ENCODE measurements at regions not wholly inside any gene's neighbourhood (a gene's known extent, or its start where the extent isn't known, plus 50 kb on each side); places are given as distances from the start of the nearest gene placed in this dataset.
A peak's percentile ranks its signal among the peaks of the same experiment; 100 is the strongest.

GRCh38 chr5:174511714-174512253 is 212.6 kb upstream of the MSX2 start:
- H3K9me3 Mint-ChIP-seq: peaks cover 0 to 6% (median 3%) of the 10 kb centered on the region in 5 donors
- no peak overlapping the region for H3K27ac Mint-ChIP-seq
- no peaks in the 10 kb centered on the region for H3K9me3 ChIP-seq (ENCODE audit: low read length)
- CTCF ChIA-PET: no interaction called here
- H3K4me1 ChIP-seq (ENCODE audit: insufficient read depth, low read length): no peaks in the 10 kb centered on the region
- H3K36me3 Mint-ChIP-seq: no peaks in the 10 kb centered on the region
- POLR2A ChIA-PET: no interaction called here
- DNase-seq: no peak
- no peak overlapping the region for H3K4me3 ChIP-seq (ENCODE audit: low read length)
- H3K27ac ChIP-seq (ENCODE audit: low read depth, low read length): no peak overlapping the region
- H3K4me1 Mint-ChIP-seq: no peaks in the 10 kb centered on the region
- H3K4me3 Mint-ChIP-seq: no peak overlapping the region
- no peaks in the 10 kb centered on the region for H3K27me3 ChIP-seq (ENCODE audit: insufficient read depth, low read length, poor library complexity, severe bottlenecking)
- H3K27me3 Mint-ChIP-seq: no peaks in the 10 kb centered on the region
- H3K36me3 ChIP-seq (ENCODE audit: insufficient read depth, low read length): no peaks in the 10 kb centered on the region

- no peaks in the 10 kb centered on the region for H3K4me1 Mint-ChIP-seq
- no peak for DNase-seq
- ChIA-PET POLR2A (no interaction called here), CTCF (no interaction called here)
- Histone ChIP-seq H3K9me3 (ENCODE audit: low read length) (no peaks in the 10 kb centered on the region), H3K27me3 (ENCODE audit: insufficient read depth, low read length, poor library complexity, severe bottlenecking) (no peaks in the 10 kb centered on the region), H3K4me1 (ENCODE audit: insufficient read depth, low read length) (no peaks in the 10 kb centered on the region), H3K4me3 (ENCODE audit: low read length) (no peak overlapping the region), H3K27ac (ENCODE audit: low read depth, low read length) (no peak overlapping the region), H3K36me3 (ENCODE audit: insufficient read depth, low read length) (no peaks in the 10 kb centered on the region)
- peaks cover 0 to 6% (median 5%) of the 10 kb centered on the region in 5 donors for H3K9me3 Mint-ChIP-seq
- peaks cover 0 to 4% of the 10 kb centered on the region in 2 donors for H3K27me3 Mint-ChIP-seq
- no peaks in the 10 kb centered on the region for H3K36me3 Mint-ChIP-seq
- H3K27ac Mint-ChIP-seq: no peak overlapping the region
- no peak overlapping the region for H3K4me3 Mint-ChIP-seq
Observed at GRCh38 chr5:174514325-174514724, 210.1 kb upstream of the MSX2 start.

GRCh38 chr5:174514983-174515394 is 209.4 kb upstream of the MSX2 start:
- DNase-seq: no peak
- H3K36me3 Mint-ChIP-seq: no peaks in the 10 kb centered on the region
- no peak overlapping the region for H3K27ac Mint-ChIP-seq
- peaks cover 0 to 4% of the 10 kb centered on the region in 2 donors for H3K27me3 Mint-ChIP-seq
- H3K9me3 Mint-ChIP-seq: peaks cover 0 to 6% (median 5%) of the 10 kb centered on the region in 5 donors
- H3K27ac ChIP-seq (ENCODE audit: low read depth, low read length): no peak overlapping the region
- H3K4me3 ChIP-seq (ENCODE audit: low read length): no peak overlapping the region
- H3K4me1 Mint-ChIP-seq: no peaks in the 10 kb centered on the region
- no peaks in the 10 kb centered on the region for H3K27me3 ChIP-seq (ENCODE audit: insufficient read depth, low read length, poor library complexity, severe bottlenecking)
- no peaks in the 10 kb centered on the region for H3K4me1 ChIP-seq (ENCODE audit: insufficient read depth, low read length)
- H3K9me3 ChIP-seq (ENCODE audit: low read length): no peaks in the 10 kb centered on the region
- ChIA-PET POLR2A (no interaction called here), CTCF (no interaction called here)
- no peak overlapping the region for H3K4me3 Mint-ChIP-seq
- no peaks in the 10 kb centered on the region for H3K36me3 ChIP-seq (ENCODE audit: insufficient read depth, low read length)

- H3K4me3 Mint-ChIP-seq: no peak overlapping the region
- Histone ChIP-seq H3K4me1 (ENCODE audit: insufficient read depth, low read length) (no peaks in the 10 kb centered on the region), H3K9me3 (ENCODE audit: low read length) (no peaks in the 10 kb centered on the region), H3K27ac (ENCODE audit: low read depth, low read length) (no peak overlapping the region), H3K36me3 (ENCODE audit: insufficient read depth, low read length) (no peaks in the 10 kb centered on the region), H3K4me3 (ENCODE audit: low read length) (no peak overlapping the region), H3K27me3 (ENCODE audit: insufficient read depth, low read length, poor library complexity, severe bottlenecking) (no peaks in the 10 kb centered on the region)
- no peak for DNase-seq
- H3K4me1 Mint-ChIP-seq: no peaks in the 10 kb centered on the region
- H3K36me3 Mint-ChIP-seq: no peaks in the 10 kb centered on the region
- POLR2A ChIA-PET: no interaction called here
- peaks cover 0 to 7% of the 10 kb centered on the region in 2 donors for H3K27me3 Mint-ChIP-seq
- peaks cover 0 to 9% (median 6%) of the 10 kb centered on the region in 5 donors for H3K9me3 Mint-ChIP-seq
- CTCF ChIA-PET: no interaction called here
- no peak overlapping the region for H3K27ac Mint-ChIP-seq
Observed at GRCh38 chr5:174516741-174517140, 207.6 kb upstream of the MSX2 start.

- DNase-seq: no peak
- H3K4me3 Mint-ChIP-seq: no peak overlapping the region
- H3K27ac Mint-ChIP-seq: no peak overlapping the region
- H3K9me3 Mint-ChIP-seq: peaks cover 0 to 9% (median 6%) of the 10 kb centered on the region in 5 donors
- H3K36me3 Mint-ChIP-seq: no peaks in the 10 kb centered on the region
- H3K4me3 ChIP-seq (ENCODE audit: low read length): no peak overlapping the region
- no peaks in the 10 kb centered on the region for H3K4me1 ChIP-seq (ENCODE audit: insufficient read depth, low read length)
- H3K36me3 ChIP-seq (ENCODE audit: insufficient read depth, low read length): no peaks in the 10 kb centered on the region
- no peaks in the 10 kb centered on the region for H3K9me3 ChIP-seq (ENCODE audit: low read length)
- CTCF ChIA-PET: no interaction called here
- H3K27ac ChIP-seq (ENCODE audit: low read depth, low read length): no peak overlapping the region
- POLR2A ChIA-PET: no interaction called here
- no peaks in the 10 kb centered on the region for H3K27me3 ChIP-seq (ENCODE audit: insufficient read depth, low read length, poor library complexity, severe bottlenecking)
- H3K4me1 Mint-ChIP-seq: no peaks in the 10 kb centered on the region
- H3K27me3 Mint-ChIP-seq: peaks cover 0 to 7% of the 10 kb centered on the region in 2 donors
Observed at GRCh38 chr5:174518512-174518911, 205.9 kb upstream of the MSX2 start.

- Histone ChIP-seq H3K36me3 (ENCODE audit: insufficient read depth, low read length) (no peaks in the 10 kb centered on the region), H3K4me3 (ENCODE audit: low read length) (no peak overlapping the region), H3K4me1 (ENCODE audit: insufficient read depth, low read length) (no peaks in the 10 kb centered on the region), H3K9me3 (ENCODE audit: low read length) (no peaks in the 10 kb centered on the region), H3K27ac (ENCODE audit: low read depth, low read length) (no peak overlapping the region), H3K27me3 (ENCODE audit: insufficient read depth, low read length, poor library complexity, severe bottlenecking) (no peaks in the 10 kb centered on the region)
- no peak overlapping the region for H3K27ac Mint-ChIP-seq
- peaks cover 0 to 7% of the 10 kb centered on the region in 2 donors for H3K27me3 Mint-ChIP-seq
- CTCF ChIA-PET: no interaction called here
- POLR2A ChIA-PET: no interaction called here
- no peaks in the 10 kb centered on the region for H3K4me1 Mint-ChIP-seq
- H3K4me3 Mint-ChIP-seq: no peak overlapping the region
- H3K36me3 Mint-ChIP-seq: no peaks in the 10 kb centered on the region
- peaks cover 0 to 9% (median 6%) of the 10 kb centered on the region in 5 donors for H3K9me3 Mint-ChIP-seq
- DNase-seq: no peak
Observed at GRCh38 chr5:174520420-174521396, 203.7 kb upstream of the MSX2 start.

- Mint-ChIP-seq H3K27ac (peak overlapping the region in 1 of 8 donors; percentile 71), H3K4me3 (no peak overlapping the region), H3K9me3 (peaks cover 0 to 9% (median 6%) of the 10 kb centered on the region in 5 donors), H3K27me3 (peaks cover 0 to 7% of the 10 kb centered on the region in 2 donors), H3K36me3 (no peaks in the 10 kb centered on the region), H3K4me1 (no peaks in the 10 kb centered on the region)
- DNase-seq: no peak
- CTCF ChIA-PET: no interaction called here
- no peak overlapping the region for H3K4me3 ChIP-seq (ENCODE audit: low read length)
- H3K36me3 ChIP-seq (ENCODE audit: insufficient read depth, low read length): no peaks in the 10 kb centered on the region
- POLR2A ChIA-PET: no interaction called here
- H3K9me3 ChIP-seq (ENCODE audit: low read length): no peaks in the 10 kb centered on the region
- no peaks in the 10 kb centered on the region for H3K4me1 ChIP-seq (ENCODE audit: insufficient read depth, low read length)
- no peaks in the 10 kb centered on the region for H3K27me3 ChIP-seq (ENCODE audit: insufficient read depth, low read length, poor library complexity, severe bottlenecking)
- H3K27ac ChIP-seq (ENCODE audit: low read depth, low read length): no peak overlapping the region
Observed at GRCh38 chr5:174521449-174521848, 202.9 kb upstream of the MSX2 start.

- Mint-ChIP-seq H3K4me1 (no peaks in the 10 kb centered on the region), H3K27me3 (peaks cover 0 to 7% of the 10 kb centered on the region in 2 donors), H3K36me3 (no peaks in the 10 kb centered on the region), H3K4me3 (no peak overlapping the region), H3K27ac (no peak overlapping the region), H3K9me3 (peaks cover 0 to 6% (median 2%) of the 10 kb centered on the region in 5 donors)
- no peaks in the 10 kb centered on the region for H3K27me3 ChIP-seq (ENCODE audit: insufficient read depth, low read length, poor library complexity, severe bottlenecking)
- no peaks in the 10 kb centered on the region for H3K36me3 ChIP-seq (ENCODE audit: insufficient read depth, low read length)
- ChIA-PET CTCF (no interaction called here), POLR2A (no interaction called here)
- H3K9me3 ChIP-seq (ENCODE audit: low read length): no peaks in the 10 kb centered on the region
- no peak overlapping the region for H3K4me3 ChIP-seq (ENCODE audit: low read length)
- H3K27ac ChIP-seq (ENCODE audit: low read depth, low read length): no peak overlapping the region
- no peak for DNase-seq
- no peaks in the 10 kb centered on the region for H3K4me1 ChIP-seq (ENCODE audit: insufficient read depth, low read length)
Observed at GRCh38 chr5:174522480-174523260, 201.7 kb upstream of the MSX2 start.
